ENCODE measurements at regions not wholly inside any gene's neighbourhood (a gene's known extent, or its start where the extent isn't known, plus 50 kb on each side); places are given as distances from the start of the nearest gene placed in this dataset.

- ATAC-seq (no peak), DNase-seq (no peak)
- intact Hi-C loops (cut with DNase I): no loop called here
- TF ChIP-seq CTCF (IDR thresholded peaks at IDR 0.05): no peak
- 91 to 98% (median 95%) methylated on average over 2 of the region's 2 CpGs for WGBS, 3 donors
- no peaks in the 10 kb centered on the region for H3K36me3 ChIP-seq (ENCODE audit: insufficient read depth in 1 of 2, low read depth in 1 of 2)
- H3K27ac ChIP-seq: no peak overlapping the region
- no peak overlapping the region for H3K4me3 ChIP-seq
- no peaks in the 10 kb centered on the region for H3K27me3 ChIP-seq (ENCODE audit: insufficient read depth in 3 of 3, low read length in 2 of 3)
- H3K9me3 ChIP-seq: no peaks in the 10 kb centered on the region
- peaks cover 6% of the 10 kb centered on the region for H3K4me1 ChIP-seq
Observed at GRCh38 chr18:10065296-10065695, 151.5 kb downstream of the VAPA start.

GRCh38 chr18:10067670-10068659, 154.1 kb downstream of the VAPA start:
- intact Hi-C loops (cut with DNase I): no loop called here
- peaks cover 6% of the 10 kb centered on the region for H3K4me1 ChIP-seq
- H3K9me3 ChIP-seq: no peaks in the 10 kb centered on the region
- no peaks in the 10 kb centered on the region for H3K36me3 ChIP-seq (ENCODE audit: insufficient read depth in 1 of 2, low read depth in 1 of 2)
- 80 to 87% (median 86%) methylated on average over 19 of the region's 19 CpGs for WGBS, 3 donors
- DNase-seq (no peak), ATAC-seq (no peak)
- no peak for TF ChIP-seq CTCF (IDR thresholded peaks at IDR 0.05)
- H3K27me3 ChIP-seq (ENCODE audit: insufficient read depth in 3 of 3, low read length in 2 of 3): no peaks in the 10 kb centered on the region
- no peak overlapping the region for H3K27ac ChIP-seq
- H3K4me3 ChIP-seq: no peak overlapping the region

GRCh38 chr18:10068766-10069567, 155.2 kb downstream of the VAPA start:
- Histone ChIP-seq H3K27ac (no peak overlapping the region), H3K9me3 (no peaks in the 10 kb centered on the region), H3K36me3 (ENCODE audit: insufficient read depth in 1 of 2, low read depth in 1 of 2) (no peaks in the 10 kb centered on the region), H3K4me3 (no peak overlapping the region), H3K27me3 (ENCODE audit: insufficient read depth in 3 of 3, low read length in 2 of 3) (no peaks in the 10 kb centered on the region), H3K4me1 (peaks cover 6% of the 10 kb centered on the region)
- 89 to 94% (median 89%) methylated on average over 22 of the region's 22 CpGs for WGBS, 3 donors
- DNase-seq: no peak
- intact Hi-C loops (cut with DNase I): no loop called here
- no peak for TF ChIP-seq CTCF (IDR thresholded peaks at IDR 0.05)
- no peak for ATAC-seq

DNA sequence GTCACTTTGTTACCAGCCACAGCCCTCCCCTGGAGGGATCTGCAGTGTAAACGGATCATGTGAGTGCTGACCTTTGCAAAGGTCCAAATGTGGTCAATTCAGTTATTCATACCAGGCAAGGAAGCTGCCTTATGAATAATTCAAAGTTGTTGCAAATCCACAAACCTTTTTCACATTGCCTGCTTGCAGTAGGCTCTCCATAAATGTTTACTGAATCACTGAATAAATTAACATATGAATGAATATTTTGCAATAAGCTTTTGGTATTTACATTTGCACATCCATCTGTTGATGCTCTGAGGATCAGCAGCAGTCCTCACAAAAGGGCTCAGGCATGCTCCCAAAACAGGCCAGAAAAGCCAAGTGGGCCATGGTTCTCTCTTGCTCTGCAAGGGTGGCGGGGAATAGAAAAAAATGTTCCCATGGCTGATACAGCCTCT, 156.8 kb downstream of the VAPA start:
- no peak overlapping the region for H3K4me3 ChIP-seq
- no peak for ATAC-seq
- 75 to 82% (median 76%) methylated on average over 2 of the region's 2 CpGs for WGBS, 3 donors
- intact Hi-C loops (cut with DNase I): loop anchor here (10.0 kb wide), 2 partner anchors 46 to 174 kb away; no protein-coding TSS in a partner anchor
- H3K9me3 ChIP-seq: no peaks in the 10 kb centered on the region
- no peak overlapping the region for H3K27ac ChIP-seq
- H3K36me3 ChIP-seq (ENCODE audit: insufficient read depth in 1 of 2, low read depth in 1 of 2): no peaks in the 10 kb centered on the region
- no peaks in the 10 kb centered on the region for H3K27me3 ChIP-seq (ENCODE audit: insufficient read depth in 3 of 3, low read length in 2 of 3)
- no peak for DNase-seq
- no peak for TF ChIP-seq CTCF (IDR thresholded peaks at IDR 0.05)
- no peaks in the 10 kb centered on the region for H3K4me1 ChIP-seq

All from psoas muscle (tissue), 7 donors.